PFSK-1 (cell line): ENCODE measurements at regions not wholly inside any gene's neighbourhood (a gene's known extent, or its start where the extent isn't known, plus 50 kb on each side); places are given as distances from the start of the nearest gene placed in this dataset.

ENCODE experiments used
- FOXP2 ChIP-seq: optimal IDR thresholded peaks from 2 replicates; pipeline ENCODE3; 2011; ENCODE audit warnings: borderline replicate concordance, control low read depth, inconsistent platforms; ENCODE audit not compliant: insufficient read depth; ENCODE audit errors: extremely low read length, extremely low read depth
- POLR2AphosphoS5 ChIP-seq: IDR thresholded peaks from 2 replicates; pipeline ENCODE4 v1.6.1; 2012; ENCODE audit warnings: low read depth, mild to moderate bottlenecking, control low read depth, low read length, moderate library complexity
- REST ChIP-seq, 2 experiments: IDR thresholded peaks; 2 replicates each; pipeline versions ENCODE4 v1.6.1 to v1.8.0; 2011 to 2012; ENCODE audit warnings: low read depth in 2 of 2, low read length in 2 of 2, control low read depth in 1 of 2, inconsistent platforms in 1 of 2, mild to moderate bottlenecking in 1 of 2, moderate library complexity in 1 of 2; ENCODE audit not compliant: insufficient read depth in 1 of 2
- SIN3A ChIP-seq: IDR thresholded peaks from 2 replicates; pipeline ENCODE4 v1.6.1; 2012; ENCODE audit warnings: mild to moderate bottlenecking, low read length, moderate library complexity, borderline replicate concordance; ENCODE audit not compliant: insufficient read depth
- TAF1 ChIP-seq: IDR thresholded peaks from 2 replicates; pipeline ENCODE4 v1.6.1; 2012; ENCODE audit warnings: low read length, control low read depth, borderline replicate concordance; ENCODE audit not compliant: insufficient read depth

GRCh38 chr12:18849080-18849479 lies 111.2 kb downstream of the CAPZA3 start:
- TF ChIP-seq SIN3A (no peak), REST (IDR thresholded peaks at IDR 0.05; ENCODE audit: insufficient read depth in 1 of 2, low read depth in 2 of 2, low read length in 2 of 2) (no peak), FOXP2 (no peak), TAF1 (no peak), POLR2AphosphoS5 (no peak)

- TF ChIP-seq TAF1 (no peak), POLR2AphosphoS5 (no peak), SIN3A (no peak), FOXP2 (no peak), REST (IDR thresholded peaks at IDR 0.05; ENCODE audit: insufficient read depth in 1 of 2, low read depth in 2 of 2, low read length in 2 of 2) (no peak)
These were observed 111.8 kb downstream of the CAPZA3 start for GRCh38 chr12:18849761-18850160.

DNA sequence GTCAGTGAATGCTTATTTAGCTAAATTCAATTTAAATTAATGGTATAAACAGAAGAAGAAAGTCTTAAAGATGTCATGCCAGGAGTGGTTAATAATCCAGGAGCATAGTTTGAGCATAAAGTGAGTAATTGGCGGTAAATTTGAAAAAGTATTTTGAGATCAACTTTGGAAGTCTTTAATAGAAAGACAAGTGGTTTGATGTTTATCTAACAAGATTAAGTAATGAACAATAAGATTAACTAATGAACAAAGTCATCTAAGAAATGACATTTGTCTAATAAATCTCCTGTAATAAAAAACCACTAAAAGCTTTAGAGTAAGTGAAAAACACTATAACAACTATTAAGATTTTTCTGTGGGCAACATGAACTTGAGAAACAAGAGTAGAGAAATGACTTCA lies 112.8 kb downstream of the CAPZA3 start:
- TF ChIP-seq TAF1 (no peak), SIN3A (no peak), REST (IDR thresholded peaks at IDR 0.05; ENCODE audit: insufficient read depth in 1 of 2, low read depth in 2 of 2, low read length in 2 of 2) (no peak), FOXP2 (no peak), POLR2AphosphoS5 (no peak)

DNA sequence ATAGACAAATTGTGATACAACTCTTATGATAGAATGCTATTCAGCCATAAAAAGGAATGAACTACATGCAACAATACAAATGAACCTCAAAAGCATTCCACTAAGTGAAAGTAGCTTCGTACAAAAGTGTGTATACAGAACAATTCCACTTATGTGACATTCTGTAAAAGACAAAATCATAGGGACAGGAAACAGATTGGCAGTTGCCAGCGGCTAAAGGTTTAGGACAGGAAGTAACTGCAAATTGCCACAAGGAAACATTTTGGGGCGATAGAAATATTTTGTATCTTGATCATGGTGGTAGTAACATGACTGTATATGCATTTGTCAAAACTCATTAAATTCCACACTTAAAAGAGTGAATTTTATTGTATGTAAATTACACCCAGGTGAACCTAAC lies 113.4 kb downstream of the CAPZA3 start:
- no peak for TF ChIP-seq TAF1

- TF ChIP-seq POLR2AphosphoS5 (no peak), FOXP2 (no peak), SIN3A (no peak), TAF1 (no peak), REST (IDR thresholded peaks at IDR 0.05; ENCODE audit: insufficient read depth in 1 of 2, low read depth in 2 of 2, low read length in 2 of 2) (no peak)
These were observed 115.8 kb downstream of the CAPZA3 start for GRCh38 chr12:18853570-18854366.
